ENCODE measurements at regions not wholly inside any gene's neighbourhood (a gene's known extent, or its start where the extent isn't known, plus 50 kb on each side); places are given as distances from the start of the nearest gene placed in this dataset.

DNA sequence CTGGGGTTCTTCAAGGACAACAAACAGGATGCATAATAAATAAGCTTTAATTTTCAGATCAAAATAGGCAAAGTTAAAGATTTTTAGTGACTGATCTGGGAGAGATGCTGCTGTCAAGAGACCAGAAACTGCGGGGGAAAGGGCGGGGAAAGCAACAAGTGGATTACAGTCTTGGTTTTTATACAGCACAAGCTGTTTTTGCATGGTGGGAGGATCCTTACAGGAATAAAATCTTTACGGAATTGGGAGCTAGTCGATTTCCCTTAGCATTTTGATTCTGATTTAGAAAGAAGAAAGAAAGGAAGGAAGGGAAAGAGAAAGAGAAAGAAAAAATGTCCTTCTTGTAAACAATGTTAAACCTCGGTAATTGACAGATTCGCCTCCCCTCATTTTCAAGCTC, 242.3 kb upstream of the SP8 start:
- Histone ChIP-seq H3K36me3 (ENCODE audit: control insufficient read depth in 2 of 2, insufficient read depth in 2 of 2, low read length in 1 of 2) (no peaks in the 10 kb centered on the region), H3K9me3 (replicated peaks; ENCODE audit: control insufficient read depth, insufficient read depth, low read length) (no peaks in the 10 kb centered on the region), H3K27me3 (replicated peaks in 1 of 2; ENCODE audit: control insufficient read depth in 2 of 2, insufficient read depth in 2 of 2, low read length in 1 of 2) (no peaks in the 10 kb centered on the region), H3K9ac (ENCODE audit: control insufficient read depth, insufficient read depth, low read length) (no peak overlapping the region), H4K20me1 (ENCODE audit: control insufficient read depth, insufficient read depth) (no peaks in the 10 kb centered on the region), H2AFZ (ENCODE audit: control insufficient read depth, low read depth, low read length) (no peak overlapping the region), H3K4me3 (no peak overlapping the region), H3K4me1 (ENCODE audit: control insufficient read depth, insufficient read depth, low read length) (no peaks in the 10 kb centered on the region), H3K4me2 (ENCODE audit: control insufficient read depth, insufficient read depth) (no peak overlapping the region), H3K27ac (ENCODE audit: control insufficient read depth, insufficient read depth) (no peak overlapping the region), H3K79me2 (ENCODE audit: control insufficient read depth, insufficient read depth, low read length) (no peaks in the 10 kb centered on the region)
- TF ChIP-seq TCF3 (IDR thresholded peaks at IDR 0.05; ENCODE audit: borderline replicate concordance, insufficient read depth, low read depth, low read length): no peak
- TF ChIP-seq GABPA (IDR thresholded peaks at IDR 0.05; ENCODE audit: low read depth): no peak
- TF ChIP-seq TBL1XR1 (IDR thresholded peaks at IDR 0.05; ENCODE audit: low read depth, low read length): no peak
- TF ChIP-seq BRCA1 (IDR thresholded peaks at IDR 0.05; ENCODE audit: low read depth, low read length): no peak
- TF ChIP-seq SUZ12 (IDR thresholded peaks at IDR 0.05; ENCODE audit: unreplicated experiment): no peak
- TF ChIP-seq CREB1 (IDR thresholded peaks at IDR 0.05; ENCODE audit: low read depth): no peak
- TF ChIP-seq RAD21 (IDR thresholded peaks at IDR 0.05; ENCODE audit: insufficient read depth, low read depth, low read length): no peak
- TF ChIP-seq ETV6 (conservative IDR thresholded peaks at IDR 0.05 in 1 of 2, IDR thresholded peaks at IDR 0.05 in 1 of 2; ENCODE audit: borderline replicate concordance in 1 of 2, low read depth in 1 of 2): no peak
- TF ChIP-seq, protein P1, sequence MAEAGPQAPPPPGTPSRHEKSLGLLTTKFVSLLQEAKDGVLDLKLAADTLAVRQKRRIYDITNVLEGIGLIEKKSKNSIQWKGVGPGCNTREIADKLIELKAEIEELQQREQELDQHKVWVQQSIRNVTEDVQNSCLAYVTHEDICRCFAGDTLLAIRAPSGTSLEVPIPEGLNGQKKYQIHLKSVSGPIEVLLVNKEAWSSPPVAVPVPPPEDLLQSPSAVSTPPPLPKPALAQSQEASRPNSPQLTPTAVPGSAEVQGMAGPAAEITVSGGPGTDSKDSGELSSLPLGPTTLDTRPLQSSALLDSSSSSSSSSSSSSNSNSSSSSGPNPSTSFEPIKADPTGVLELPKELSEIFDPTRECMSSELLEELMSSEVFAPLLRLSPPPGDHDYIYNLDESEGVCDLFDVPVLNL (IDR thresholded peaks at IDR 0.05; ENCODE audit: low read depth, low read length): no peak
- TF ChIP-seq YBX1 (IDR thresholded peaks at IDR 0.05): no peak
- TF ChIP-seq, protein P2, sequence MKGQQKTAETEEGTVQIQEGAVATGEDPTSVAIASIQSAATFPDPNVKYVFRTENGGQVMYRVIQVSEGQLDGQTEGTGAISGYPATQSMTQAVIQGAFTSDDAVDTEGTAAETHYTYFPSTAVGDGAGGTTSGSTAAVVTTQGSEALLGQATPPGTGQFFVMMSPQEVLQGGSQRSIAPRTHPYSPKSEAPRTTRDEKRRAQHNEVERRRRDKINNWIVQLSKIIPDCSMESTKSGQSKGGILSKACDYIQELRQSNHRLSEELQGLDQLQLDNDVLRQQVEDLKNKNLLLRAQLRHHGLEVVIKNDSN (IDR thresholded peaks at IDR 0.05; ENCODE audit: borderline replicate concordance, extremely low read length, insufficient read depth, low read depth, low read length): no peak
- TF ChIP-seq, protein P3, sequence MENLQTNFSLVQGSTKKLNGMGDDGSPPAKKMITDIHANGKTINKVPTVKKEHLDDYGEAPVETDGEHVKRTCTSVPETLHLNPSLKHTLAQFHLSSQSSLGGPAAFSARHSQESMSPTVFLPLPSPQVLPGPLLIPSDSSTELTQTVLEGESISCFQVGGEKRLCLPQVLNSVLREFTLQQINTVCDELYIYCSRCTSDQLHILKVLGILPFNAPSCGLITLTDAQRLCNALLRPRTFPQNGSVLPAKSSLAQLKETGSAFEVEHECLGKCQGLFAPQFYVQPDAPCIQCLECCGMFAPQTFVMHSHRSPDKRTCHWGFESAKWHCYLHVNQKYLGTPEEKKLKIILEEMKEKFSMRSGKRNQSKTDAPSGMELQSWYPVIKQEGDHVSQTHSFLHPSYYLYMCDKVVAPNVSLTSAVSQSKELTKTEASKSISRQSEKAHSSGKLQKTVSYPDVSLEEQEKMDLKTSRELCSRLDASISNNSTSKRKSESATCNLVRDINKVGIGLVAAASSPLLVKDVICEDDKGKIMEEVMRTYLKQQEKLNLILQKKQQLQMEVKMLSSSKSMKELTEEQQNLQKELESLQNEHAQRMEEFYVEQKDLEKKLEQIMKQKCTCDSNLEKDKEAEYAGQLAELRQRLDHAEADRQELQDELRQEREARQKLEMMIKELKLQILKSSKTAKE (IDR thresholded peaks at IDR 0.05; ENCODE audit: low read depth, poor library complexity, severe bottlenecking): no peak
- no peak for TF ChIP-seq TARDBP (IDR thresholded peaks at IDR 0.05; ENCODE audit: borderline replicate concordance)
- TF ChIP-seq ZNF622 (IDR thresholded peaks at IDR 0.05): no peak
- TF ChIP-seq FOXK2 (IDR thresholded peaks at IDR 0.05): no peak
- no peak for TF ChIP-seq SREBF1 (IDR thresholded peaks at IDR 0.05; ENCODE audit: low read length)
- TF ChIP-seq, protein P4, sequence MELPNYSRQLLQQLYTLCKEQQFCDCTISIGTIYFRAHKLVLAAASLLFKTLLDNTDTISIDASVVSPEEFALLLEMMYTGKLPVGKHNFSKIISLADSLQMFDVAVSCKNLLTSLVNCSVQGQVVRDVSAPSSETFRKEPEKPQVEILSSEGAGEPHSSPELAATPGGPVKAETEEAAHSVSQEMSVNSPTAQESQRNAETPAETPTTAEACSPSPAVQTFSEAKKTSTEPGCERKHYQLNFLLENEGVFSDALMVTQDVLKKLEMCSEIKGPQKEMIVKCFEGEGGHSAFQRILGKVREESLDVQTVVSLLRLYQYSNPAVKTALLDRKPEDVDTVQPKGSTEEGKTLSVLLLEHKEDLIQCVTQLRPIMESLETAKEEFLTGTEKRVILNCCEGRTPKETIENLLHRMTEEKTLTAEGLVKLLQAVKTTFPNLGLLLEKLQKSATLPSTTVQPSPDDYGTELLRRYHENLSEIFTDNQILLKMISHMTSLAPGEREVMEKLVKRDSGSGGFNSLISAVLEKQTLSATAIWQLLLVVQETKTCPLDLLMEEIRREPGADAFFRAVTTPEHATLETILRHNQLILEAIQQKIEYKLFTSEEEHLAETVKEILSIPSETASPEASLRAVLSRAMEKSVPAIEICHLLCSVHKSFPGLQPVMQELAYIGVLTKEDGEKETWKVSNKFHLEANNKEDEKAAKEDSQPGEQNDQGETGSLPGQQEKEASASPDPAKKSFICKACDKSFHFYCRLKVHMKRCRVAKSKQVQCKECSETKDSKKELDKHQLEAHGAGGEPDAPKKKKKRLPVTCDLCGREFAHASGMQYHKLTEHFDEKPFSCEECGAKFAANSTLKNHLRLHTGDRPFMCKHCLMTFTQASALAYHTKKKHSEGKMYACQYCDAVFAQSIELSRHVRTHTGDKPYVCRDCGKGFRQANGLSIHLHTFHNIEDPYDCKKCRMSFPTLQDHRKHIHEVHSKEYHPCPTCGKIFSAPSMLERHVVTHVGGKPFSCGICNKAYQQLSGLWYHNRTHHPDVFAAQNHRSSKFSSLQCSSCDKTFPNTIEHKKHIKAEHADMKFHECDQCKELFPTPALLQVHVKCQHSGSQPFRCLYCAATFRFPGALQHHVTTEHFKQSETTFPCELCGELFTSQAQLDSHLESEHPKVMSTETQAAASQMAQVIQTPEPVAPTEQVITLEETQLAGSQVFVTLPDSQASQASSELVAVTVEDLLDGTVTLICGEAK (IDR thresholded peaks at IDR 0.05; ENCODE audit: borderline replicate concordance): no peak
- no peak for TF ChIP-seq ZNF384 (IDR thresholded peaks at IDR 0.05; ENCODE audit: borderline replicate concordance, low read depth, low read length)
- ATAC-seq (no peak), FAIRE-seq (no peak), DNase-seq (ENCODE audit: low read depth, low spot score) (no peak)
- intact Hi-C loops (cut with micrococcal nuclease; ENCODE audit: unreplicated experiment) (no loop called here), in situ Hi-C loops (cut with MboI) (no loop called here)
- WGBS (ENCODE audit: insufficient coverage, insufficient replicate concordance, low lambda C conversion rate, missing lambda C conversion rate): 43% methylated on average over 6 of the region's 6 CpGs
- ChIA-PET SMC1A (ENCODE audit: uncharacterized antibody, unreplicated experiment) (interaction anchor here (1.3 kb wide), 1 partner anchor 11 kb away, joined by 4 read pairs; no protein-coding TSS in a partner anchor), POLR2A (interaction anchor here (0.7 kb wide), 1 partner anchor 83 kb away, joined by 3 read pairs; no protein-coding TSS in a partner anchor), RAD21 (ENCODE audit: unreplicated experiment) (no interaction called here), CTCF (interaction anchor here (0.8 to 1.0 kb wide), 2 partner anchors 10 to 13 kb away, joined by 3 read pairs; no protein-coding TSS in a partner anchor)
- BruUV-seq (replicated peaks): no TSS peak
